GM12892 (cell line): ENCODE measurements at regions not wholly inside any gene's neighbourhood (a gene's known extent, or its start where the extent isn't known, plus 50 kb on each side); places are given as distances from the start of the nearest gene placed in this dataset.

Source experiments
- POLR2A ChIP-seq: IDR thresholded peaks from 2 replicates; pipeline ENCODE4 v1.6.1; 2011; ENCODE audit warnings: low read depth, low read length, control low read depth
- POLR2AphosphoS5 ChIP-seq: IDR thresholded peaks from 2 replicates; pipeline ENCODE4 v1.6.1; 2011; ENCODE audit warnings: low read depth, low read length, control low read depth
- TAF1 ChIP-seq: IDR thresholded peaks from 2 replicates; pipeline ENCODE4 v1.6.1; 2011; ENCODE audit warnings: low read depth, mild to moderate bottlenecking, control low read depth, low read length, borderline replicate concordance

DNA sequence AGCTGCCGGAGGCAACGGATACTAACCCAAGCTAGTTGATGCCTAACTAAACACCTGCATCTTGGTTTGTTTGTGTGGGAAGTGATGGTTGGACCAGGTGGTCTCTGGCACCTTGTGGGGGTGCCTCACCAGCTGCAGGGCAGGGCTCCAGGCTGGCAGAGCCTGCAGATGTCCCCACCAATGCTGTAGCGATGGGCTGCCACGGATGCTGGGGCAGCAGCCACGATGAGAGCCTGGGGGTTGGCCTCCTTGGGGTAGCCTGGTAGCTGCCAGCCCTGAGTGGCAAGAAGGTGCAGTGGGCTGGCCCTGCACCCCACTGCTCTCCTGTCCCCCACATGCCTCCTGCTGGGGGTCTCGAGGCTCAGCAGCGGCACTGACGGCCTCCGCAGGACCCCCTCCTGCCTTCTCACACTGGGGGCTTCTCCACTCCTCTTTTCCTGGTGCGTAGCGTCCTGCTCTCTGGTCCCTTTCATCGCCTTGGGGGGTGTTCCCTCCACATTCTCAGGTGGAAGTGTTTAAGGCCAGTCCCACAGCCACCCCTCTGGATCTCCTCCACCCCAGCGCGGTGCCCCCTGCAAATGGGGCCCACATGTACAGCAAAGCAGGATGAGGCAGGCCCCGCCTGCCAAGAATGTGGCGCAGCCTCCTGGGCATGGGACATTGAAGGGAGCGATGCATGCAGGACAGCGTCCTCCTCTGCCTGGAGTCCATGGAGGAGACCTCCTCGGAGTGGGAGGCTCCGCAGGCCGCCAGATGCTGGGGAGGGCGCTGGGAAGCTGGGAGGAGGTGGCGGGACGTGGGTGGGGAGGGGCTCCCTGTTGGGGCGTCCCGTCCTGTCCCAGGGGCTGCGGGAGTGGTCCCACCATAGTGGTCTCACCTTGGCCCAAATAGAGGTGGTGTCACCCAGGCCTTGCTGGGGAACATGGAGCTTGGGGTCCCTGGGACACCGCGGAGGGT, 173.1 kb downstream of the ASB1 start:
- TF ChIP-seq POLR2AphosphoS5 (no peak), POLR2A (no peak), TAF1 (no peak)
